GM18499 (cell line): ENCODE measurements at regions not wholly inside any gene's neighbourhood (a gene's known extent, or its start where the extent isn't known, plus 50 kb on each side); places are given as distances from the start of the nearest gene placed in this dataset.
"Not testable (repeated sequence)": the region's sequence is repeated elsewhere in the genome, so short reads cannot be mapped to it uniquely, and the experiment has no call there.

Experiments used
- ATAC-seq: cut with Tn5 transposase; IDR thresholded peaks from one replicate; pipeline ENCODE4 v1.9.1; 2021; ENCODE audit warnings: moderate number of reproducible peaks; ENCODE audit not compliant: insufficient read depth, unreplicated experiment

DNA sequence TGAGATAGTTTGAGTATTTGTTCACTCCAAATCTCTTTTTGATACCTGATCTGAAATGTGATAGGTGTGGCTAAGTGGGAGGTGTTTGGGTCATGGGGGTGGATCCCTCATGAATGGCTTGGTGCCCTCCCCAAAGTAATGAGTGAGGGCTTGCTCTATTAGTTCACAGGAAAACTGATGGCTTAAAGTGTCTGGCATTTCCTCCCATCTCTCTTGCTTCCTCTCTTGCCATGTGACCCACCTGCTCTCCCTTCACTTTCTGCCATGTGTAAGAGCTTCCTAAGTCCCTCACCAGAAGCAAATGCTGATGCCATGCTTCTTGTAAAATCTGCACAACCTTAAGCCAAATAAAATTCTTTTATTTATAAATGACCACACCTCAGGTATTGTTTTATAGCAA lies 61.1 kb downstream of the MAD2L1 start:
- ATAC-seq: no peak

DNA sequence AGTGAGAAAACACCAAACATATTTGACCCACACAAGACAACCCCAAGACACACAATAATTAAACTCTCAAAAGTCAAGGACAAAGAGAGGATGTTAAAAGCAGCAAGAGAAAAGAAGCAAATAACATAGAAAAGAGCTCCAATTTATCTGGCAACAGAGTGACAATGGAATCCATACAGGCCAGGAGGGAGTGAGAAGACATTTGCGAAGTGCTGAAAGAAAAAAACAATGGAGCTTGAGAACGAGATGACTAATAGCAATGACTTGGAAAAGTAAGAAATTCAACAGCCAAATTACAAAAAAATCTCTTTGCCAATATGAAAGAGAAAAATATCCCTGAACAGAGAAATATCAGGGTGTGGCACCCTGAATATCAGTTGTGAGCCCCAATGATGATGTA lies 61.6 kb downstream of the MAD2L1 start:
- no peak for ATAC-seq

DNA sequence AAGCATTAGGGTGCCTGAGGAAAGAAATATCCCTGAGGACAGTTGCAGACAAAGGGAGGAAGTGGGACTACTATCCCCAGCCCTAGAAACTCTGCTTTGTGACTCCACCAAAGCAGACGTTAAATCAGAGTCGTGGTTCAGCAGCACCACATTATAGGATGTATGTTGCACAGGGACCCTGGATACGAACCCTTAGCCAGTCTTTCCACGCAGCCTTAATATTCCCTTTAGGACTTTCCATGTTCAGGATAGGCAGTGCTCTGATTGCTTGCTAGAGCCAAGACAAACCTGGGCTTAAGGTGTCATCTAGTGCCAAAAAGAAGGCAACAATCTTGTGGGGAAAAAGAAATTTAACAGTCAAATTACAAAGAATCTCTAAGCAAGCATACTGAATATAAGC lies 62.6 kb downstream of the MAD2L1 start:
- ATAC-seq: no peak

DNA sequence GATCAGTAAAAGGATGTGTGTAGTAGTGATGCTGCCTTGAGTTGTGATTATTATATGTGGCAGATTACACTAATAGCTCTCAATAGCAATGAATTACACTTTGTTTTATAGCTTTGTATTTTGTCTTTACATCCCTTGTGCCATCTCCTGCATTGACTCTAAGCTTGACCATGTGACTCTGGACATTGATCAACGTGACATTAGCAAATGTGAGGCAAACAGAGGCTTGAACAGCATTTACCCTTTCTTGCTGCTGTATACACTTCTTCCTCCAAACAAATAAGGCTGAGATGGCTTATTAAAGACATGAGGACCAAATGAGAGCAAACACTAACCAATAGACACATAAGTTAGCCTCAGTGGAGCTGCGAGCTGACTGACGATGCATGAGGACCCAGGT lies 63.5 kb downstream of the MAD2L1 start:
- no peak for ATAC-seq

DNA sequence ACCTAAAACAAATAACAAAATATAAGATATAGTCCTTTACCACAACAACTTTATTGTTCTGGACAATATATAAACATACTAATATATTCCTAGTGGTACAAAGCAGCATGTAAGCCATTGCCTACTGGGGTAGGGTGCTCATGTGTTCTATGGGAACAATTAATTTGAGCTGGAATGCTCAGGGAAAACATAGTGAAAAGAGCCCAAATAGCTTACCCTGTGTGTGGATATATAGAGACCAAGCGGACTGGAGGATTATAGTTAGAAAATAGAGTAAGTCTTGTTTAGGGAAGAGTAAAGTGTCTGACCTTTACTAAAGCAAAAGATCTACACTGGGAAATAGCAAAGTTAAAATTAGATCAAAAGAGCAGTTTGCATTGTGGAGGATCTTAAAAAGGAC lies 64.8 kb downstream of the MAD2L1 start:
- ATAC-seq: no peak

DNA sequence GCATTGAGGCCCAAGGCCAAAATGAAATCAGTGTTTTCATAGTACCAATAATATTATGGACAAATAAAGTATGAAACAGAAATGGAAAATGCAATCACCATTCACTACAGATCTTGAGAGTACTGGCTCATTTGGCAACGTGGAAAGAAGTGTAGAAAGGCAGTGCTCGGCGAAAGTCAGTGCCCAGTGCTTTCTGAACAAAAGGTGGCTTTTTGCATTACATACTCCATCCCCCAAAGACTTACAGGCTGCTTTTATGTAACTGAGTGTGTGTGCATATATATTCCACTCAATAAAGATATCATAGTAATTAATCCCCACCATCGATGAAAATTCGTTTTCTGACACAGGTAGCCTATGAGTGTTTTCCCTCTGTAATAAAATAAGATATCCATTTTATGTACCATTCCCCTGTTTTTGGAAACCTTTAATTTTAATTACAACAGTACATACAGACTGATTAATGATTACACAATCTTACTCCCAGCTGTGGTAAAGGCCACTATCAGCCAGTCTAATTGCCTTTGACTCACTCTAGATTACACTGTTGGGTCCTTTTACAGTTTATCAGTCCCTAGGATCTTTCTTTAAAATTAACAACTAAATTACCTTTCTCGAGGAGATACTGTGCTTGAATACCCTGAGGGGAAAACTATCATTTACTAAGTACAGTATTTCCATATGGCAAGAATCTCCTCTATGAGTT lies 65.9 kb downstream of the MAD2L1 start:
- ATAC-seq: no peak

DNA sequence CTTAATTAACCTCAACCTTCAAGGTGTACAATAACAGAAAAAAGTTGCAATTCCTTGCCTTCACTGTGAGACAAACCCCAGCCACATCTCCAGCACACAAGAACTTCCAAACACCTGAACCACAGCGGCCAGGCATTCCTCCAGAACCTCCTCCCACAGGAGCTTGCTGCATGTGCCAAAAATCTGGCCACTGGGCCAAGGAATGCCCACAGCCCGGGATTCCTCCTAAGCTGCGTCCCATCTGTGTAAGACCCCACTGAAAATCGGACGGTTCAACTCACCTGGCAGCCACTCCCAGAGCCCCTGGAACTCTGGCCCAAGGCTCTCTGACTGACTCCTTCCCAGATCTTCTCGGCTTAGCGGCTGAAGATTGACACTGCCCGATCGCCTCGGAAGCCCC lies 70.6 kb downstream of the MAD2L1 start:
- ATAC-seq: not testable (repeated sequence)

DNA sequence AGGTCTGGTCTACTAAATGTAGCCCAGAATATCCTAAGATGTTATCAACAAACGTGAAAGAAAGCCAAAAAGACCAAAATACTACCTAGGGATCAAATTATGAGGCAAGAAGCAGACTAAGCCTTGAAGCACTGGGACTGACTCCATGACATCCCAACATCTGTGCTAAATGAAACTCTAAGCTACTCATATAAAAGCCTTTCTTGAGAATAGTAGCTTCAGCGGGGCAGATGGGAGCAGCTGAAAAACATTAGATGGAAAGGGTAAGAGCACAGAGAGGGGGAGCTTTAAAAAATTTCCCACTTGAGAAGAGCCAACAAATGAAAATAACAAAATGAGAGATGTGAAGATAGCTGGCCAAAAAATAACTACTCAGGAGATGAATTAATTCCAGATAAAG lies 81.7 kb downstream of the MAD2L1 start:
- no peak for ATAC-seq

DNA sequence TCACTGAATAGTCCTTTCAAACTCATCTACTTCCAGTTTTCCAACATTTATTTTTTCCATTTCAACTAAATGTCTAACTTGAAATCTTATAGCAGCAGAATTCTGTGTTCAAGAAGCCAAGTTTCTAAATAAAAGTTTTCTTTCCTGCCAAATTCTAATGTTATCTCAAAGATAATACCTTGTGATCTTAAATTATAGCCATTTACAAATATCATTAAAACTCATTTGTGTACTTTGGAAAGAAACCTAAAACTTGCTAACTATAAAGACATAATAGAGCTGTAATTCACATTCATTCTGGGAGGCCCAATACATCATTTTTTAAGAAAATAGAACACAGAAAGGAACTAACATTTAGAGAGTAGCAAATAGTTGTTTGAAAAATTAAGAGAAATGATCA lies 83.9 kb downstream of the MAD2L1 start:
- no peak for ATAC-seq

DNA sequence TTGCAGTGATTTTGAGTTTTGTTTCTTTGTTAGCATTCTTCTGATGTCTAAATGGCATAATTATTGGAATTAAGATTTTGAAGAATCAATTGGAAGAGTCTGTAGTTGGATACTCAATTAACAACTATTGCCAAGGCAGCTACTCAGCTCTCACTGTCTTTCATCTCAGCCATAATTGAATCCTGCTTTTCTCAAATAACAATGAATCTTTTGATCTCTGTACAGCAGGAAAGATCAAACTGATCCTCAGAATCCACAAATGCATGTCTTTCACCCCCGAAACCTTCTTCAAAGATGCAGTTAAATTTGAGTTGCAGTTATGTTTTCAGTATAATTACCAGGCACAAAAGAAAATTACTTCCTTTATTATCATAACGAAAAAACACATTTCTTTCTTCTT lies 86.2 kb downstream of the MAD2L1 start:
- ATAC-seq: no peak

DNA sequence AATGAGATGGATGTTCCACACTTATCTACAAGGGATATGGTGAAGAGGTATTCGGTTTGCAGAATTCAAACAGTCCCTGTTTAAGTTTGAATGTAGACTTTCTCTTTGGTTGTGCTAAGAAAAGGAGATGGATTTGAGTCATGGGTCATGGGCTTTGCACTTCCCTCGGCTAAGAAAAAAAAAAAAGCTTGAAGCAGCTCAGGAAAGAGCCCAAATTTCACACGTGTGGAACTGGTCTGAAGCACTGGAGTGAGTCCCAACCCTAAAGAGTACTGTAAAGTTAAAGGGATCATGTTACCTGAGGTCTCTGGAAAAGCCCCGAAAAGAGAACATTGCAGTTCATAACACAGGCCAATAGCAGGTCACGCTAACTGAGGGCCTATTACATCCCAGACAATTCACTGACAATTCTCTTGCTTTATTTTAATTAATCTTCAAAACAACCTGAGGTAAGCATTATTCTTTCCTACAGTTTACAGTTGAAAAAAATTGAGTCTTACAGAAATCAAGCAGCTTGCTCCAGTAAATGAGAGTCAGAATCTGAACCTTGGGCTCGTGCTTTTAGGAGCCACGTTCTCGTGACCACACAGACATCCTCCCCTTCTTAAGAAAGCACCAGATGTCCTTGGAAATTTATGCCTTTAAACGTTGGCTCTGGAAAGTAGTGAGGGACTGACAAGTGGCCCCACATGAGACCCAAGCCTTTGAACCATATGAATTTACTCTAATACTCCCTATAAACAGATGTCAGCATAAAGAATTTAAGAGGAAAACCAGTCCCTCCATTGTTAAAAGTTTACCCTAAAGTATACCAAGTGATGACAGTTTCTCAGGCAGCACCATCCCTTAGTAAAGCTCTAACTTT lies 89.3 kb downstream of the MAD2L1 start:
- ATAC-seq: no peak

DNA sequence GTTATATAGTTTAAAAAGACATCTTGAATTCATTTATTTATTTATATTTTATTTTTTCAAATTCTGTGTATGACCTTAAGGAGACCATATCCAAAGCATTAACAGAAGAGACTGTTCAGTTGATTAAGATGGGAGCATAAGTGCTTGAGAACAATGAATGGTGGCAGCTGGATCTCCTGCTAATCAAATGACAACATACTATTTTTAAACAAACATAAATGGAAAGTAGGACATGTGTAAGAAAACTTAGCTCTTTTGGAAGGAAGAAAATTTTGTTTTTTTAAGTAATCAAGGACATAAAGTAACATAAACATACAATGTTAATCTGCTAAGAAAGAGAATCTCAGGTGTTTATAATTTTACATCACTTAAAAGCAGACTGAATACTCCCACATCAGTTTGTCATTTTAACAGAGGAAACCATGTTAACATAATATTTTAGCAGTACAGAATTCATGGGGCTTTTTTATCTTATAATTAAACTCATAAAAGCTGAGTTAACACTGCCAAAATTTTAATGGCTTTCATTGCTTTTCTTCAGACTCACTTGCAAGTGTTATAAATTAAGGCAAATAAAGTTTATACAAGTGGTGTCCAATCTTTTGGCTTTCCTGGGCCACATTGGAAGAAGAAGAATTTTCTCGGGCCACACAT lies 95.1 kb downstream of the MAD2L1 start:
- ATAC-seq: no peak

DNA sequence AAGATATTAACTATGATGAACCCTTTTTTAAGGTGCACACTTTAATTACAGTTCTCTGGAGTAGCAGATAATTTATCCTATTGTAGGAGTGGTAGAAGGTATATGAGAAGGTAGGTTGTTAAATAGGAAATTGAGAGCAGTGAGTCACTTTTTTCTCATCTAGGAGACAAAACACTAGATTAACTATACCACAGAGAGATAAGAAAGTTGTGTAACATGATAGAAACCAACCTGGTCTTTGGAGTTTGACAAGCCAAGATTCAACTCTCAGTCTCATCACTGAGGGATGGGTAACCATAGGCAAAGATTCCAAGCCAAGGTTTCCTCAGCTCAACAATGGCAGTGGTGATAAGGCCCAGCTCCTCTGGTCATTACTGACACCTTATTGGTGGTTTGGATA lies 104.0 kb downstream of the MAD2L1 start:
- ATAC-seq: no peak

DNA sequence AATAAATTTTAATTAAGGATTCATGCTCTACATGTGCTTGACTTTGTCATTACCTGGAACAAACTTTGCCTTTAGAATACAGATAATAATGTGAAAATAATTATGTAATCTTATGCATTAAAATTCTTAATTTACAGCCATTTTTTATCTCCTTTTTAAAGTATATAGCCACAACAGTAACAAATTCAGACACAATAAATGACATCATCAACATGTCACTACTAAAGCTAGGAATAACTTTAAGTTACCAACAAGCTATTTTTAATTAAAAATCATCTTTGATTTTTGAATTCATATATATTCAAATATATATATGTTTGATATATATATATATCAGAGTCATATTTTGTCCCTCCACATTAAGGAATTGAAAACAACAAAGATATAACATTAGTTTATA lies 107.7 kb downstream of the MAD2L1 start:
- no peak for ATAC-seq

DNA sequence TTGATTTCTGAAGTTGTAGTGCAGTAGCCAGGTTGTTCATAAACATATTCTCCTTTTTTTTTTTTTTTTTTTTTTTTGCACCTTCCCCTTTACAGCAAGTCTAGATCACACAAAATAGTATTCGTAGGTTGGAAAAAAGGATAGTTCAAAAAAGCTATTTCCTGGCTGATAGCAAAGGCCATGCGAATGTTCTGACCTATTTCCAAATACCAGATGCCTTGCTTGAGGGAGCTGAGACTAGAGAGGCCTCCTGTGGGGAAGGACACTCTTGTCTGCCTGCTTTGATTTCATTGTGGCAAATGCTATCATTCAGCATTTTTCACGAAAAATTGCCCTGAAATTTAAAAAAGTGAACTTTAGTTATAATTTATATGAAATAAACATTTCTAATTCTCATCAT lies 111.4 kb downstream of the MAD2L1 start:
- no peak for ATAC-seq

DNA sequence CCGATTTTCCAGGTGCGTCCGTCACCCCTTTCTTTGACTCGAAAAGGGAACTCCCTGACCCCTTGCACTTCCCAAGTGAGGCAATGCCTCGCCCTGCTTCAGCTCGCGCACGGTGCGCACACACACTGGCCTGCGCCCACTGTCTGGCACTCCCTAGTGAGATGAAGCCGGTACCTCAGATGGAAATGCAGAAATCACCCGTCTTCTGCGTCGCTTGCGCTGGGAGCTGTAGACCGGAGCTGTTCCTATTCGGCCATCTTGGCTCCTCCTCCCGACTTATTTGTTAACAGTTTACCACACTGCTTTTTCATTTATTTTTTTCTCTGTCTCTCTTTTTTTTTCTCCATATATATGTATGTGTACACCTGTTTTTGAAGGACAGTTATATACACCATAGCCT lies 112.2 kb downstream of the MAD2L1 start:
- not testable (repeated sequence) for ATAC-seq

DNA sequence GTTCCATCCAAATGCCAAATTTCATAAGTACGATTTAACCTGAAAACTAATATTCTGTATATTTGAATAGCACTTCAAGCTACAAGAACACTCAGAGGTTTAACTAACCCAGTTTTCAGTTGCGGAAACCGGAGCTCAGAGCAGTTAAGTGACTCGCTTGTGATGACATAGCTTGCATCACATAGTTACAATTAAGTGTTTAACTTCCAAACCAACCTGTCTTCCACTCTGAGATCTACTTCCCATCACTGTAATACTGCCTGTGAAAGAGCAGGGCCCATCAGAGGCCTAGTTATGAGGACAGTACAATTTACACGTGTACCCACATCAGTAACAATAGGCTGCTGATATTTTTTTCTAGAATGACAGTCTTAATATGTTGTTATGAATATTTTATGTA lies 120.3 kb downstream of the MAD2L1 start:
- no peak for ATAC-seq

DNA sequence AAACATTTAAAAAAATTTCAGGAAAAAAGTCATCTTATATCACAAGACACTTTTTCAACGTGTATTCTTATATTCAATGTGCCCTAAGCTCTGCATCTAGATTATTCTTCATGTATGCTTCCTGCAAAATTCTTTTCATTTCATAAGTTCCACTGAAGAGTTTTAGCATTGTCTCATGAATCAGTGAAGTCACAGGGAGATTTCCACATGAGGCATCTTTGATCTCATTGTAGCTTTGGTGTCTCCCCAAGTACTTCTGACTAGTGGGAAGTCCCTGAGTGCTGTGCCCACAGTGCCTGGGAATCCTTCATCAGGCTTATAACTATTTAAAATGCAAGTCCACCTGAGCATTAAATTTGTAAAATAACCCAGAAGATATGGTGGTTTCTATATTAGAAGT lies 123.8 kb downstream of the MAD2L1 start:
- no peak for ATAC-seq

DNA sequence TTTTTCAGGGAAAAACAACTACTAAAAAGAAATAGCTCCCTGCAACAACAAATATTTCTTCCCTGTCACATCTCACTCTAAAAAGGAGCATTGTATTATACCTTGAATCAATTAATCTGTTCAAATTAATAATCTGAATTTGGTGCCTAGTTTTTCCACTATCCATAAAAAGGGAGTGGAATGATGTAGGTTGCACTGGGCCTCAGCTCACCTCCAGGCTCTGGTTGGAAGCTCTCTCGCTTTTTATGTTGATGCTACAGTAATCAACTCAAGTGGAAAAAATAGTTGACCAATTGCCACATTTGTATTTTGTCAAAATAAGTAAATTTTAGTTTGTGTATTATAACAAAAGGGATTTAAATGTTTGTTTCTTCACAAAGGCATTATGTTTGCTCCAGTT lies 126.1 kb downstream of the MAD2L1 start:
- no peak for ATAC-seq

DNA sequence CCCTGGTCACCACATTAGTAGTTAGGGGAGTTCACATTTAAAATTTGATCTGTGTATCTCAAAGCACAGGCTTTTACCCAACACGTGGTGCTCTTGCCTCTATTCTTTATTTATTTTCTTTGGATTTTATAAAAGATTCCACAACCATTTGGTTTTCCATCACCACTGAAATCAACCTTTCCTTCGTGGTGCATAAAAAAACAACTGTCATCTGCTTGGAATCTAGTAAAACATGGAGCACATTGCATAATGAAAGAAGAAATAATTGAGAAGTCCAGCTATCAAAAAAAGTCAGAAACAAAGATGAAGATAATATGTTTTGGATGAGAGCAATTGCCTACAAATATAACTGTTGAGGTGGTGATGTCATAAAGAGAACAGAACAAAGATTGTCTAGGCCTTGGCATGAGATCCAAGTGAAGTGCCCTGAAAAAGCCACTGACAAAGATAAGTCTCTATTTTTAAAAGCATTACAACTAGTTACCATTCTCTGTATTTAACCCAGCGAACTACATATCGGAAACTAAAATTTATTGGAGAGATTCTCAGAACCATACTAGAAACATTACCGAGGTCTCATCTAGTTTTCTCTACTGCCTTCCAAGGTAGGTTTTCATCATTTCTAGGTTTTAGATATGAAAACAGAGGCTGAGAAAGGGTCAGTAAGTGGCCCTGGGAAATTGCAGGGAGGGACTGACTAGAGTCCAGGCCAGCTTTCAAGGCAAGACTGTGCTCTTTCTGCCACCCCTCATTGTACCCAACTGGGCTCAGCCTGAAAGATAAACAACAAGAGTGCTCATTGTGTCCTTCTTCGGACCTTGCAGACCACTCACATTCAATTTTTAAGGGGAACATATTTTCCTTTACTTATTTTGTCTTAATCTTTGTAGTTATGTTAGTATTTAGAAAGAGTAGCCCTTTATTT lies 127.3 kb downstream of the MAD2L1 start:
- no peak for ATAC-seq
